Hepatocyte (in vitro differentiated cells): ENCODE measurements at regions not wholly inside any gene's neighbourhood (a gene's known extent, or its start where the extent isn't known, plus 50 kb on each side); places are given as distances from the start of the nearest gene placed in this dataset.

ENCODE experiments used
- DNase-seq: peaks from one replicate; pipeline ENCODE4 v3.0.0-alpha.2; 2016; ENCODE audit warnings: low spot score
- H2AFZ ChIP-seq: fragments of 200-600 bp; sonication (generic); 2 replicates; pipeline ENCODE4 v1.6.0; 2016; ENCODE audit warnings: antibody characterized with exemption, mild to moderate bottlenecking
- H3K27ac ChIP-seq: fragments of 200-600 bp; sonication (generic); 2 replicates; pipeline ENCODE4 v1.5.1; 2016; ENCODE audit warnings: mild to moderate bottlenecking
- H3K27me3 ChIP-seq: fragments of 200-600 bp; sonication (generic); 2 replicates; pipeline ENCODE4 v1.6.1; 2016
- H3K36me3 ChIP-seq: fragments of 200-600 bp; sonication (generic); replicated peaks from 2 replicates; pipeline ENCODE4 v1.5.1; 2016; ENCODE audit warnings: low read depth; ENCODE audit not compliant: insufficient read depth
- H3K4me1 ChIP-seq: fragments of 200-600 bp; sonication (generic); 2 replicates; pipeline ENCODE4 v1.5.1; 2016; ENCODE audit warnings: mild to moderate bottlenecking, moderate library complexity; ENCODE audit not compliant: insufficient read depth
- H3K4me2 ChIP-seq: fragments of 200-600 bp; sonication (generic); 2 replicates; pipeline ENCODE4 v1.6.0; 2016
- H3K4me3 ChIP-seq: fragments of 200-600 bp; sonication (generic); 2 replicates; pipeline ENCODE4 v1.5.1; 2016; ENCODE audit warnings: mild to moderate bottlenecking
- H3K79me2 ChIP-seq: fragments of 200-600 bp; sonication (generic); 2 replicates; pipeline ENCODE4 v1.6.0; 2017; ENCODE audit warnings: mild to moderate bottlenecking
- H3K9me2 ChIP-seq: fragments of 200-600 bp; sonication (generic); replicated peaks from 2 replicates; pipeline ENCODE4 v1.6.0; 2017; ENCODE audit warnings: mild to moderate bottlenecking; ENCODE audit not compliant: insufficient read depth
- H3K9me3 ChIP-seq: fragments of 200-600 bp; sonication (generic); 2 replicates; pipeline ENCODE4 v1.5.1; 2016; ENCODE audit warnings: low read depth, mild to moderate bottlenecking
- H4K20me1 ChIP-seq: fragments of 200-600 bp; sonication (generic); 2 replicates; pipeline ENCODE4 v1.6.0; 2016; ENCODE audit warnings: mild to moderate bottlenecking; ENCODE audit not compliant: insufficient read depth, poor library complexity, severe bottlenecking
- EZH2 ChIP-seq: fragments of 200-600 bp; sonication (generic); IDR thresholded peaks from 2 replicates; pipeline ENCODE4 v1.6.1; 2016; ENCODE audit warnings: antibody characterized with exemption, mild to moderate bottlenecking, borderline replicate concordance
- EZH2phosphoT487 ChIP-seq: fragments of 200-600 bp; sonication (generic); IDR thresholded peaks from one replicate; pipeline ENCODE4 v1.6.1; 2018; ENCODE audit warnings: antibody characterized with exemption, mild to moderate bottlenecking, low read depth, moderate library complexity; ENCODE audit not compliant: unreplicated experiment, severe bottlenecking
- WGBS: methylation state at CpG from one replicate; pipeline ENCODE4 v1.1.6; 2016; ENCODE audit warnings: low lambda C conversion rate; ENCODE audit errors: missing lambda C conversion rate; 5-methylcytosine and 5-hydroxymethylcytosine counted together
- TF ChIP-seq, protein P1 (sequence below): fragments of 200-600 bp; sonication (generic); IDR thresholded peaks from 2 replicates; pipeline ENCODE4 v1.5.1; 2016; ENCODE audit warnings: antibody characterized with exemption, mild to moderate bottlenecking; ENCODE audit not compliant: poor library complexity

GRCh38 chr20:21623074-21623780 is 82.2 kb upstream of the PAX1 start:
- no peaks in the 10 kb centered on the region for H4K20me1 ChIP-seq
- no peak overlapping the region for H3K4me2 ChIP-seq
- H3K27ac ChIP-seq, result no peak overlapping the region
- DNase-seq, result no peak
- H3K4me1 ChIP-seq, result no peaks in the 10 kb centered on the region
- no peaks in the 10 kb centered on the region for H3K9me3 ChIP-seq
- no peak overlapping the region for H2AFZ ChIP-seq
- no peaks in the 10 kb centered on the region for H3K36me3 ChIP-seq
- no peak overlapping the region for H3K4me3 ChIP-seq
- TF ChIP-seq EZH2phosphoT487 (no peak), EZH2 (no peak)
- TF ChIP-seq, protein P1, sequence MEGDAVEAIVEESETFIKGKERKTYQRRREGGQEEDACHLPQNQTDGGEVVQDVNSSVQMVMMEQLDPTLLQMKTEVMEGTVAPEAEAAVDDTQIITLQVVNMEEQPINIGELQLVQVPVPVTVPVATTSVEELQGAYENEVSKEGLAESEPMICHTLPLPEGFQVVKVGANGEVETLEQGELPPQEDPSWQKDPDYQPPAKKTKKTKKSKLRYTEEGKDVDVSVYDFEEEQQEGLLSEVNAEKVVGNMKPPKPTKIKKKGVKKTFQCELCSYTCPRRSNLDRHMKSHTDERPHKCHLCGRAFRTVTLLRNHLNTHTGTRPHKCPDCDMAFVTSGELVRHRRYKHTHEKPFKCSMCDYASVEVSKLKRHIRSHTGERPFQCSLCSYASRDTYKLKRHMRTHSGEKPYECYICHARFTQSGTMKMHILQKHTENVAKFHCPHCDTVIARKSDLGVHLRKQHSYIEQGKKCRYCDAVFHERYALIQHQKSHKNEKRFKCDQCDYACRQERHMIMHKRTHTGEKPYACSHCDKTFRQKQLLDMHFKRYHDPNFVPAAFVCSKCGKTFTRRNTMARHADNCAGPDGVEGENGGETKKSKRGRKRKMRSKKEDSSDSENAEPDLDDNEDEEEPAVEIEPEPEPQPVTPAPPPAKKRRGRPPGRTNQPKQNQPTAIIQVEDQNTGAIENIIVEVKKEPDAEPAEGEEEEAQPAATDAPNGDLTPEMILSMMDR, result no peak
- H3K27me3 ChIP-seq, result peaks cover 5% of the 10 kb centered on the region
- WGBS, result 82% methylated on average over 2 of the region's 2 CpGs
- H3K9me2 ChIP-seq, result no peaks in the 10 kb centered on the region
- no peaks in the 10 kb centered on the region for H3K79me2 ChIP-seq

GRCh38 chr20:21622097-21622857 is 83.2 kb upstream of the PAX1 start:
- Histone ChIP-seq H3K27ac (peak overlapping the region; percentile 34), H3K9me3 (no peaks in the 10 kb centered on the region), H3K27me3 (peaks cover 11% of the 10 kb centered on the region), H3K9me2 (no peaks in the 10 kb centered on the region), H3K4me3 (no peak overlapping the region), H3K79me2 (no peaks in the 10 kb centered on the region), H3K36me3 (no peaks in the 10 kb centered on the region), H4K20me1 (no peaks in the 10 kb centered on the region), H3K4me1 (no peaks in the 10 kb centered on the region), H3K4me2 (no peak overlapping the region), H2AFZ (no peak overlapping the region)
- DNase-seq, result peak; percentile 29
- TF ChIP-seq EZH2, result no peak
- TF ChIP-seq EZH2phosphoT487, result no peak
- TF ChIP-seq, protein P1, result no peak
- 51% methylated on average over 3 of the region's 3 CpGs for WGBS

- no peak for DNase-seq
- no peaks in the 10 kb centered on the region for H3K4me1 ChIP-seq
- no peak overlapping the region for H3K4me3 ChIP-seq
- no peaks in the 10 kb centered on the region for H3K9me2 ChIP-seq
- no peaks in the 10 kb centered on the region for H4K20me1 ChIP-seq
- no peak overlapping the region for H3K27ac ChIP-seq
- WGBS, result 71% methylated on average over 7 of the region's 7 CpGs
- H3K36me3 ChIP-seq, result no peaks in the 10 kb centered on the region
- peaks cover 11% of the 10 kb centered on the region for H3K27me3 ChIP-seq
- TF ChIP-seq EZH2, result no peak
- TF ChIP-seq, protein P1, result no peak
- TF ChIP-seq EZH2phosphoT487, result no peak
- H2AFZ ChIP-seq, result no peak overlapping the region
- no peaks in the 10 kb centered on the region for H3K9me3 ChIP-seq
- H3K4me2 ChIP-seq, result no peak overlapping the region
- no peaks in the 10 kb centered on the region for H3K79me2 ChIP-seq
Observed at GRCh38 chr20:21618759-21619416, 86.6 kb upstream of the PAX1 start.
